Osteoblast (primary cell): ENCODE measurements at regions not wholly inside any gene's neighbourhood (a gene's known extent, or its start where the extent isn't known, plus 50 kb on each side); places are given as distances from the start of the nearest gene placed in this dataset.

Experiments
- DNase-seq: peaks from one replicate; pipeline ENCODE4 v3.0.0; 2011; ENCODE audit warnings: low spot score, mixed read lengths; ENCODE audit not compliant: insufficient read length; ENCODE audit errors: missing footprints
- H2AFZ ChIP-seq: 2 replicates; pipeline ENCODE4 v1.6.0; 2011; ENCODE audit warnings: mild to moderate bottlenecking, low read length
- H3K27ac ChIP-seq: 2 replicates; pipeline ENCODE4 v1.5.1; 2011; ENCODE audit warnings: mild to moderate bottlenecking, low read depth, low read length, moderate library complexity
- H3K27me3 ChIP-seq: 2 replicates; pipeline ENCODE4 v1.6.0; 2012; ENCODE audit warnings: mild to moderate bottlenecking, control low read depth, inconsistent platforms, low read length, moderate library complexity; ENCODE audit not compliant: insufficient read depth
- H3K36me3 ChIP-seq: 2 replicates; pipeline ENCODE4 v1.5.1; 2011; ENCODE audit warnings: mild to moderate bottlenecking, low read length, control low read depth, moderate library complexity; ENCODE audit not compliant: insufficient read depth
- H3K4me1 ChIP-seq: 2 replicates; pipeline ENCODE4 v1.5.1; 2011; ENCODE audit warnings: mild to moderate bottlenecking, low read length, control low read depth, moderate library complexity; ENCODE audit not compliant: insufficient read depth
- H3K4me2 ChIP-seq: 2 replicates; pipeline ENCODE4 v1.6.0; 2011; ENCODE audit warnings: mild to moderate bottlenecking, low read length; ENCODE audit not compliant: insufficient read depth
- H3K4me3 ChIP-seq: fragments of 200-600 bp; sonication (generic); 3 replicates; pipeline ENCODE4 v1.5.1; 2012; ENCODE audit warnings: mild to moderate bottlenecking, low read length, inconsistent platforms; ENCODE audit not compliant: insufficient read depth
- H3K79me2 ChIP-seq: 2 replicates; pipeline ENCODE4 v1.6.0; 2012; ENCODE audit warnings: mild to moderate bottlenecking, low read length, control low read depth, inconsistent platforms; ENCODE audit not compliant: insufficient read depth
- H3K9me3 ChIP-seq: 2 replicates; pipeline ENCODE4 v1.5.1; 2011; ENCODE audit warnings: low read depth, low read length, control low read depth
- H4K20me1 ChIP-seq: 2 replicates; pipeline ENCODE4 v1.6.0; 2012; ENCODE audit warnings: mild to moderate bottlenecking, low read length, control low read depth; ENCODE audit not compliant: insufficient read depth
- TF ChIP-seq, protein P1 (sequence below): IDR thresholded peaks from 2 replicates; pipeline ENCODE4 v1.5.1; 2011; ENCODE audit warnings: mild to moderate bottlenecking, low read depth, low read length, moderate library complexity; ENCODE audit errors: extremely low read depth

DNA sequence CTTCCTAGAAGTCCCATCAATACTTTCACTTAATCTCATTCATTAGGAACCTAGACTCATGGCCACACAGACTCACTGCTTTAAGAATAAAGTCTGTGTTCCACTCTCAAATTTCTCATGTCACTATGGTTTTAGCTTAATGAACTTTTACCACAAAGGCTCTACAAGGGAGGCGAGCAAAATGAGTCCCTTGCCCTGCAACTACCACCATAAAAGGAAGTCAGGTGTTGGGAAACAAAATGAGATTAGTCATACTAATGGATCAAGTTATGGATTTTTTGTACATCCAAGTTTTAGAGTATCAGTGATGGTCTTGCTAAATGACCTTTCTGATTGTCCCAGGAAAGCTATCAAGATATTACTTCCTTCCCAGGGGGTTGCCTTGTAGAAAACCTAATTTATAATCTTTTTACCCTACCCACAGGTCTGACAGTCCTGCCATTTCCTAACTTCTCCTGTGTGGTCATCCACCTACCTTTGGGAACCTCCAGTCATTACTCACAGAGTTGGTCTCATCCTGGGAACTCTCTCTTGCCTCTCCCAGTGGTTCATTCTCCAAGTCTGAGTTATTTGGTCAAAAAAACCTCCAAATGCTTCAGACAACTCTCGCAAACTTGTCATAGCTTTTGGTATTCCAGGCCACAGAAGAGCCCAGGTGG lies 51.8 kb upstream of the SLC16A1 start:
- DNase-seq = no peak
- Histone ChIP-seq H3K4me1 (no peaks in the 10 kb centered on the region), H3K36me3 (peaks cover 4% of the 10 kb centered on the region), H3K27me3 (no peaks in the 10 kb centered on the region), H3K4me3 (no peak overlapping the region), H3K4me2 (no peak overlapping the region), H3K9me3 (no peaks in the 10 kb centered on the region), H3K27ac (no peak overlapping the region), H3K79me2 (no peaks in the 10 kb centered on the region), H2AFZ (no peak overlapping the region), H4K20me1 (no peaks in the 10 kb centered on the region)
- TF ChIP-seq, protein P1, sequence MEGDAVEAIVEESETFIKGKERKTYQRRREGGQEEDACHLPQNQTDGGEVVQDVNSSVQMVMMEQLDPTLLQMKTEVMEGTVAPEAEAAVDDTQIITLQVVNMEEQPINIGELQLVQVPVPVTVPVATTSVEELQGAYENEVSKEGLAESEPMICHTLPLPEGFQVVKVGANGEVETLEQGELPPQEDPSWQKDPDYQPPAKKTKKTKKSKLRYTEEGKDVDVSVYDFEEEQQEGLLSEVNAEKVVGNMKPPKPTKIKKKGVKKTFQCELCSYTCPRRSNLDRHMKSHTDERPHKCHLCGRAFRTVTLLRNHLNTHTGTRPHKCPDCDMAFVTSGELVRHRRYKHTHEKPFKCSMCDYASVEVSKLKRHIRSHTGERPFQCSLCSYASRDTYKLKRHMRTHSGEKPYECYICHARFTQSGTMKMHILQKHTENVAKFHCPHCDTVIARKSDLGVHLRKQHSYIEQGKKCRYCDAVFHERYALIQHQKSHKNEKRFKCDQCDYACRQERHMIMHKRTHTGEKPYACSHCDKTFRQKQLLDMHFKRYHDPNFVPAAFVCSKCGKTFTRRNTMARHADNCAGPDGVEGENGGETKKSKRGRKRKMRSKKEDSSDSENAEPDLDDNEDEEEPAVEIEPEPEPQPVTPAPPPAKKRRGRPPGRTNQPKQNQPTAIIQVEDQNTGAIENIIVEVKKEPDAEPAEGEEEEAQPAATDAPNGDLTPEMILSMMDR = no peak

GRCh38 chr1:113008365-113008714 lies 52.3 kb upstream of the SLC16A1 start:
- H3K27ac ChIP-seq = no peak overlapping the region
- TF ChIP-seq, protein P1 = no peak
- no peaks in the 10 kb centered on the region for H3K79me2 ChIP-seq
- H3K36me3 ChIP-seq = peaks cover 4% of the 10 kb centered on the region
- H3K27me3 ChIP-seq = no peaks in the 10 kb centered on the region
- H2AFZ ChIP-seq = no peak overlapping the region
- H3K4me3 ChIP-seq = no peak overlapping the region
- H4K20me1 ChIP-seq = no peaks in the 10 kb centered on the region
- no peaks in the 10 kb centered on the region for H3K9me3 ChIP-seq
- H3K4me1 ChIP-seq = no peaks in the 10 kb centered on the region
- no peak overlapping the region for H3K4me2 ChIP-seq
- DNase-seq = no peak

DNA sequence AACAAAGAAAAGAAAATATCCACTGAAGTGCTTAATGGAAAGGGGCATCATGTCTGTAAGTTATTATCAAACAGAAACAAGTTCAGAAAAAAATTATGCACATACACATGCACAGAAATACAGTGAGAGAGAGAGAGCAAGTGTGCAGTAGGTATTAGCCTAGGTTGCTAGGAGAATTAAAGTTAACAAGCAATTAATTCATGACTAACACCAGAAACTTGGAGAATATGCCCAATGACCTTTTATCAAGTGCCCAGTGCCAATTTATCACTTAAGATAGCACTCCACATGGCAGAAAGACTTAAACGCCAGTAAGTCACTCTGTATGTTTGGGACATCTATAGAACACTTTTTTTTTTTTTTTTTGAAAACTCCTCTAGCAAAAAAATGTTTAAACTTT lies 56.2 kb upstream of the SLC16A1 start:
- Histone ChIP-seq H3K27ac (no peak overlapping the region), H3K36me3 (peaks cover 4% of the 10 kb centered on the region), H3K4me2 (no peak overlapping the region), H2AFZ (no peak overlapping the region), H3K79me2 (no peaks in the 10 kb centered on the region), H3K27me3 (no peaks in the 10 kb centered on the region), H3K4me3 (no peak overlapping the region), H3K9me3 (no peaks in the 10 kb centered on the region), H3K4me1 (no peaks in the 10 kb centered on the region), H4K20me1 (no peaks in the 10 kb centered on the region)
- DNase-seq = no peak
- TF ChIP-seq, protein P1 = no peak

GRCh38 chr1:113013823-113014222 lies 57.8 kb upstream of the SLC16A1 start:
- H3K27me3 ChIP-seq = no peaks in the 10 kb centered on the region
- TF ChIP-seq, protein P1 = no peak
- no peaks in the 10 kb centered on the region for H3K36me3 ChIP-seq
- no peak for DNase-seq
- H3K27ac ChIP-seq = no peak overlapping the region
- no peaks in the 10 kb centered on the region for H4K20me1 ChIP-seq
- no peaks in the 10 kb centered on the region for H3K79me2 ChIP-seq
- H3K9me3 ChIP-seq = no peaks in the 10 kb centered on the region
- H3K4me2 ChIP-seq = no peak overlapping the region
- H3K4me1 ChIP-seq = no peaks in the 10 kb centered on the region
- no peak overlapping the region for H3K4me3 ChIP-seq
- H2AFZ ChIP-seq = no peak overlapping the region
